NOMO-1 treated with DMSO at 0.1 percent for 48 hours (cell line): ENCODE measurements at regions not wholly inside any gene's neighbourhood (a gene's known extent, or its start where the extent isn't known, plus 50 kb on each side); places are given as distances from the start of the nearest gene placed in this dataset.

ENCODE experiments used
- DNase-seq: peaks from one replicate; lab custom pipeline; 2025; ENCODE audit not compliant: unreplicated experiment; lab: John Stamatoyannopoulos, UW

GRCh38 chr1:96234299-96234698, 487.3 kb upstream of the PTBP2 start:
- no peak for DNase-seq

GRCh38 chr1:96236156-96236739, 485.3 kb upstream of the PTBP2 start:
- peak; percentile 40 for DNase-seq

- no peak for DNase-seq
Measured at GRCh38 chr1:96238426-96238825, 483.2 kb upstream of the PTBP2 start.

- DNase-seq, result peak; percentile 5
Measured at GRCh38 chr1:96240438-96240837, 481.1 kb upstream of the PTBP2 start.

- no peak for DNase-seq
Measured at GRCh38 chr1:96253246-96254035, 468.1 kb upstream of the PTBP2 start.

GRCh38 chr1:96256130-96256790, 465.3 kb upstream of the PTBP2 start:
- DNase-seq, result no peak

GRCh38 chr1:96259399-96259798, 462.2 kb upstream of the PTBP2 start:
- DNase-seq, result no peak

- DNase-seq, result no peak
Measured at GRCh38 chr1:96281491-96281890, 440.1 kb upstream of the PTBP2 start.

GRCh38 chr1:96290033-96290432, 431.6 kb upstream of the PTBP2 start:
- DNase-seq, result no peak

GRCh38 chr1:96290801-96291200, 430.8 kb upstream of the PTBP2 start:
- no peak for DNase-seq

- DNase-seq, result no peak
Measured at GRCh38 chr1:96291468-96291867, 430.1 kb upstream of the PTBP2 start.

GRCh38 chr1:96292141-96292540, 429.4 kb upstream of the PTBP2 start:
- no peak for DNase-seq

- peak; percentile 51 for DNase-seq
Measured at GRCh38 chr1:96296991-96297390, 424.6 kb upstream of the PTBP2 start.

GRCh38 chr1:96306809-96307560, 414.6 kb upstream of the PTBP2 start:
- no peak for DNase-seq

GRCh38 chr1:96308314-96308713, 413.3 kb upstream of the PTBP2 start:
- DNase-seq, result peak; percentile 65

- peak; percentile 87 for DNase-seq
Measured at GRCh38 chr1:96309783-96310182, 411.8 kb upstream of the PTBP2 start.

- no peak for DNase-seq
Measured at GRCh38 chr1:96313216-96313615, 408.4 kb upstream of the PTBP2 start.

- no peak for DNase-seq
Measured at GRCh38 chr1:96329121-96329520, 392.5 kb upstream of the PTBP2 start.

GRCh38 chr1:96331596-96331995, 390.0 kb upstream of the PTBP2 start:
- DNase-seq, result no peak

GRCh38 chr1:96333522-96334235, 387.9 kb upstream of the PTBP2 start:
- no peak for DNase-seq

GRCh38 chr1:96334236-96334557, 387.4 kb upstream of the PTBP2 start:
- no peak for DNase-seq
